ENCODE measurements at regions not wholly inside any gene's neighbourhood (a gene's known extent, or its start where the extent isn't known, plus 50 kb on each side); places are given as distances from the start of the nearest gene placed in this dataset.

- Mint-ChIP-seq H3K4me1 (no peaks in the 10 kb centered on the region), H3K36me3 (no peaks in the 10 kb centered on the region), H3K4me3 (no peak overlapping the region), H3K9me3 (ENCODE audit: low read depth) (no peaks in the 10 kb centered on the region), H3K27me3 (peaks cover 8% of the 10 kb centered on the region), H3K27ac (no peak overlapping the region)
- CTCF ChIA-PET, result interaction anchor here (1.1 kb wide), 1 partner anchor 29 kb away, joined by 3 read pairs; no protein-coding TSS in a partner anchor
- DNase-seq (no peak), ATAC-seq (no peak)
Measured at GRCh38 chr10:44039599-44039998, 345.3 kb downstream of the CXCL12 start.

GRCh38 chr10:44036425-44036824, 348.5 kb downstream of the CXCL12 start:
- H3K9me3 Mint-ChIP-seq (ENCODE audit: low read depth), result no peaks in the 10 kb centered on the region
- H3K36me3 Mint-ChIP-seq, result no peaks in the 10 kb centered on the region
- H3K4me3 Mint-ChIP-seq, result no peak overlapping the region
- no peaks in the 10 kb centered on the region for H3K4me1 Mint-ChIP-seq
- H3K27me3 Mint-ChIP-seq, result peaks cover 11% of the 10 kb centered on the region
- H3K27ac Mint-ChIP-seq, result no peak overlapping the region
- no peak for ATAC-seq
- no peak for DNase-seq
- CTCF ChIA-PET, result no interaction called here

- H3K4me3 Mint-ChIP-seq, result no peak overlapping the region
- no peak for DNase-seq
- H3K27me3 Mint-ChIP-seq, result peaks cover 11% of the 10 kb centered on the region
- no peaks in the 10 kb centered on the region for H3K9me3 Mint-ChIP-seq (ENCODE audit: low read depth)
- no peaks in the 10 kb centered on the region for H3K4me1 Mint-ChIP-seq
- no peak for ATAC-seq
- CTCF ChIA-PET, result no interaction called here
- no peak overlapping the region for H3K27ac Mint-ChIP-seq
- no peaks in the 10 kb centered on the region for H3K36me3 Mint-ChIP-seq
Measured at GRCh38 chr10:44035474-44036197, 349.3 kb downstream of the CXCL12 start.

DNA sequence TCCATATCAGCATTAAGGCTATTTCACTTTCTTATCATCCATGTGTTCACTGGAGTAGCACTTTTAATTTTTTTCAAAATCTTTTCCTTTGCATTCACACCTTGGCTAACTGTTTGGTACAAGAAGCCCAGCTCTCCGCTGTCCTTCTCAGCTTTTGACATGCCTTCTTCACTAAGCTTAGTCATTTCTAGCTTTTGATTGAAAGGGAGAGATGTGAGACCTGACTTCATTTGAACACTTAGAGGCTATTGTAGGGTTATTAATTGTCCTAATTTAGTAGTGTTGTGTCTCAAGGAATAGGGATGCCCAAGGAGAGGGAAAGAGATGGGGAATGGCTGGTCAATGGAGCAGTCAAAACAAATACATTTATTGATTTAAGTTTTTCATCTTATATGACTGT, 350.0 kb downstream of the CXCL12 start:
- no peak overlapping the region for H3K27ac Mint-ChIP-seq
- H3K4me3 Mint-ChIP-seq, result no peak overlapping the region
- H3K9me3 Mint-ChIP-seq (ENCODE audit: low read depth), result no peaks in the 10 kb centered on the region
- H3K36me3 Mint-ChIP-seq, result no peaks in the 10 kb centered on the region
- ATAC-seq (no peak), DNase-seq (no peak)
- H3K27me3 Mint-ChIP-seq, result peaks cover 7% of the 10 kb centered on the region
- CTCF ChIA-PET, result no interaction called here
- H3K4me1 Mint-ChIP-seq, result no peaks in the 10 kb centered on the region

- Mint-ChIP-seq H3K4me1 (no peaks in the 10 kb centered on the region), H3K4me3 (no peak overlapping the region), H3K9me3 (ENCODE audit: low read depth) (no peaks in the 10 kb centered on the region), H3K27me3 (peaks cover 7% of the 10 kb centered on the region), H3K36me3 (no peaks in the 10 kb centered on the region), H3K27ac (no peak overlapping the region)
- CTCF ChIA-PET, result no interaction called here
- no peak for ATAC-seq
- no peak for DNase-seq
Measured at GRCh38 chr10:44033008-44033407, 351.9 kb downstream of the CXCL12 start.

DNA sequence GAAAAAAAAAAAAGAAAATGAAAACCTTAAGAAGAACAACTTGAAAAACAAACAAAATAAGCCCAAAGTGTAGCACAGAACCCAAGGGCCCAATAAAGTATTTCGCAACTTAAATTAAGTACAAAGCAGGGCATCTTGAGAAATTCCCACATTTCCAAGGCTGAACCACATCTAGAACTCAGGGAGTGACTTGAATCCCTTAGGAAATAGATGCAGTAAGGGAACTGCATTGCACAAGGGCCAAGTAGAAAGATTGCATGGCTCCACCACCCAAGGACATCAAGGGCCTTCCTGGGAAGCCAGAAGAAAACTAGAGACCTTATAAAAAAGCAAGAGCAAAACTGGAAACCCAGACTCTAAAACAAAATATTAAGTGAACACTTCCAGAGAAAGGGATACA, 352.7 kb downstream of the CXCL12 start:
- H3K27me3 Mint-ChIP-seq, result peaks cover 7% of the 10 kb centered on the region
- CTCF ChIA-PET, result no interaction called here
- H3K4me1 Mint-ChIP-seq, result no peaks in the 10 kb centered on the region
- no peak for ATAC-seq
- no peak for DNase-seq
- no peaks in the 10 kb centered on the region for H3K36me3 Mint-ChIP-seq
- no peaks in the 10 kb centered on the region for H3K9me3 Mint-ChIP-seq (ENCODE audit: low read depth)
- no peak overlapping the region for H3K27ac Mint-ChIP-seq
- H3K4me3 Mint-ChIP-seq, result no peak overlapping the region

DNA sequence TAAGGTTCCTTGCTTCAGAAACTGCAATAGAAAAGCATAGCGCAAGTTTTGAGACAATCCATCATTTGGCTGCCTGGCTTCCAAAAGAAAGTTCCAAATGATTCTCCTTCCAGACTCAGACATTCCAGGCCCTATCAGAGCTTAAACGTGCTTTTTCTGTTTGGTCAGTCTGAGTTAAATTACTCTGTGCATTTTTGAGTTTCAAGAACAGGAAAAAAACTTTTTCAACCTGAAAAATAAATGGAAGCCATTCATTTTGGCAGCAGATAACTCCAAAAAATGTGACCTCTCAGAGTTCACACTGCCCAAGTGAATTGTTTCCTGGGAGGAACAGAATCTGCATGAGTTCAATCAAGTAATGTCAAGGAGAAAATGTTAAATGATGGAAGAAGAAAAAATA, 354.2 kb downstream of the CXCL12 start:
- ATAC-seq (no peak), DNase-seq (no peak)
- Mint-ChIP-seq H3K36me3 (no peaks in the 10 kb centered on the region), H3K27ac (no peak overlapping the region), H3K4me1 (no peaks in the 10 kb centered on the region), H3K9me3 (ENCODE audit: low read depth) (no peaks in the 10 kb centered on the region), H3K27me3 (peaks cover 12% of the 10 kb centered on the region), H3K4me3 (no peak overlapping the region)
- CTCF ChIA-PET, result interaction anchor here (1.9 kb wide), 1 partner anchor 341 kb away, joined by 13 read pairs; no protein-coding TSS in a partner anchor

GRCh38 chr10:44030132-44030531, 354.8 kb downstream of the CXCL12 start:
- no peaks in the 10 kb centered on the region for H3K9me3 Mint-ChIP-seq (ENCODE audit: low read depth)
- no peaks in the 10 kb centered on the region for H3K36me3 Mint-ChIP-seq
- ATAC-seq, result no peak
- CTCF ChIA-PET, result interaction anchor here (1.9 kb wide), 1 partner anchor 340 kb away, joined by 13 read pairs; no protein-coding TSS in a partner anchor
- DNase-seq, result no peak
- H3K4me1 Mint-ChIP-seq, result no peaks in the 10 kb centered on the region
- H3K27ac Mint-ChIP-seq, result no peak overlapping the region
- peaks cover 18% of the 10 kb centered on the region for H3K27me3 Mint-ChIP-seq
- H3K4me3 Mint-ChIP-seq, result no peak overlapping the region

- no peak overlapping the region for H3K4me3 Mint-ChIP-seq
- ATAC-seq, result no peak
- H3K36me3 Mint-ChIP-seq, result no peaks in the 10 kb centered on the region
- DNase-seq, result no peak
- CTCF ChIA-PET, result interaction anchor here (2.0 kb wide), 1 partner anchor 339 kb away, joined by 4 read pairs; no protein-coding TSS in a partner anchor
- peaks cover 18% of the 10 kb centered on the region for H3K27me3 Mint-ChIP-seq
- H3K27ac Mint-ChIP-seq, result no peak overlapping the region
- H3K4me1 Mint-ChIP-seq, result no peaks in the 10 kb centered on the region
- no peaks in the 10 kb centered on the region for H3K9me3 Mint-ChIP-seq (ENCODE audit: low read depth)
Measured at GRCh38 chr10:44028384-44029137, 356.3 kb downstream of the CXCL12 start.

DNA sequence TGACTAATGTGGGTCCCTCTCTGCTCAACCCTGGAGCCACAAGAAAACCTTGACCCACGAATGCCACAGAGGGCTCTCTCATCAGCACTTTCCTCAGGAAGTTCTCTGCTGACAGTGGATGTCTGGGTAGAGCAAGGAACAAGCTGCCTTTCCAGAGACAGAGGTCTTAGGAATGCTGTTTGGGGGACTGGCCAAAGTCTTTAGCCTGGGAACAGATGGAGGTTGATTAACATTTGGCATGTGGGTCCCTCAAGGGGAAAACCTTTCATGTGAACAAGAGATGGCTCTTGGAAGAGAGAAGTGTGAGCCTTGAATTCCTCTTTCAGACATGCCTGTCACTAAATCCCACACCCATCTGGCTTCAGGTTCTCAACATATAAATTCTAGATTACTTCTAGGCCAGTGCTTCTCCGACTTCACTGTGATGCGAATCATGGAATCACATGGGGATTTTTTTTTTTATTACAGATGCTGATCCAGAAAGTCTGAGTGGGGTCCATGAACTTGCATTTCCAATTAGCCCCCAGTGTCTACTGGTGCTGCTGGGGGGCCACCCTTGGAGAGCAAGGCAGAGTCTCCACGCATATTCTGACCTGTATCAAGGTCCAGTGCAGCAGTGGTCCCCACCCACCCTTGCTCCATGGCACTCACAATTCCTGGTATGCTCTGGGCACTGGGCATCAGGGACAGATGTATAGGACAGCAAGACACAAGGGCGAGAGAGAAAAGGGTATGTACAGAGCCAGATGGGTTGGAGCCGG, 360.4 kb downstream of the CXCL12 start:
- CTCF ChIA-PET, result no interaction called here
- no peaks in the 10 kb centered on the region for H3K36me3 Mint-ChIP-seq
- no peaks in the 10 kb centered on the region for H3K9me3 Mint-ChIP-seq (ENCODE audit: low read depth)
- H3K4me1 Mint-ChIP-seq, result no peaks in the 10 kb centered on the region
- no peak overlapping the region for H3K27ac Mint-ChIP-seq
- DNase-seq (no peak), ATAC-seq (no peak)
- no peak overlapping the region for H3K4me3 Mint-ChIP-seq
- H3K27me3 Mint-ChIP-seq, result peaks cover 34% of the 10 kb centered on the region

- Mint-ChIP-seq H3K4me3 (no peak overlapping the region), H3K36me3 (no peaks in the 10 kb centered on the region), H3K27me3 (peaks cover 34% of the 10 kb centered on the region), H3K9me3 (ENCODE audit: low read depth) (no peaks in the 10 kb centered on the region), H3K27ac (no peak overlapping the region), H3K4me1 (no peaks in the 10 kb centered on the region)
- DNase-seq, result no peak
- CTCF ChIA-PET, result no interaction called here
- no peak for ATAC-seq
Measured at GRCh38 chr10:44023517-44023916, 361.4 kb downstream of the CXCL12 start.

DNA sequence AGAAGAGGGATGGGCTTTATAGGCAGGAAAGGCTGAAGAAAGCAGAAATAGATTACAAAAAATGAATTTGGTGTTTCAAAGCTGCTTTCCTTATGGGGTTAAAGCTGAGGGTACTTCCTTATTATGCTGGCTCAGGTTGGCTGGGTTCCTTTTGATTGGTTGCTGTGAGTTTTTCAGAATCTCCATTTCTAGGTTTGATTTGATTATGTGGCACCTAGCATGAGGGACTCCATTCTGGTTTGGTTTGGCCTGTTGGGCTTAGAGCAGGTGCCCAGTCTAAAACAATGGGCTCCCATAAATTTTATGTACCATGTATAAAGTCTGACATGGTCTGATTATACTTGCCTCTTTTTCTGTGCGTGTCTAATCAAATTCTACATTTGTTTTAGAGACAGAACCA, 362.7 kb downstream of the CXCL12 start:
- Mint-ChIP-seq H3K4me3 (no peak overlapping the region), H3K4me1 (no peaks in the 10 kb centered on the region), H3K27ac (no peak overlapping the region), H3K36me3 (no peaks in the 10 kb centered on the region), H3K9me3 (ENCODE audit: low read depth) (no peaks in the 10 kb centered on the region), H3K27me3 (peaks cover 36% of the 10 kb centered on the region)
- CTCF ChIA-PET, result no interaction called here
- DNase-seq, result no peak
- no peak for ATAC-seq

DNA sequence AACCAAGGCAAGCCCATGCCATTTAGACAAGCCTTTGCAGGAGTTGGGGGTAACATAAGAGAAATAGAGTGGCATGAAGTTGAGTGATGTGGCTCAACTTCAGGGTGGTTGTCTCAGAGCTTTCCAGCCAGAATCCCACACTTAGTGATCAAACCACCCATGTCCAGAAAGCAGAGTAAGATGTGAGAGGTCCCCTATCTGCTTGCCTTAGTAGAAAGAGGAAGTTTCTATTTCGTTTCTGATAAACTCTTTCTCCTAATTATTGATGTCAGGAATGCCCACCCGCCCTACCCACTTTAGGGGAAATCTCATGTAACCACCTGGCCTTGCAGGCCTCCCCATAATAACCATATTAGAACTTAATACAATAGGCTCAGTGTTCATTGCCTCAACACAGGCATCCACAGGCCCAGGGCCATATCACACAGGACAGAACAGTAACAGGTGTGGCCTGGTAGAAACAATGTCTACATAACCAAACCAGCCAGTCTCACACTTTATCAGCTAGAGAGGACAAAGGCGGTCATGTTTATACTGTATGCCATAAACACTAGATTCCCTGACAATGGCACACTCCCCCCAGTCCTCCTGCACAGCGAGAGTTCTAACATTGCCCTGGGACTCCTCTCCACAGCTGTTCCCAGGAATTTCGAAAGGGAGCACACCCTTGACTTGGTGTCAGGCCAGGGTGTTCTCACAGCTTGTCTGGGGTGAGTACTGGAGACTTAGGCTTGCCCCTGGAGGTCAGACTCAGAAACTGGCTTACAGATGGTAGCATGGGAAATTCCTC, 364.4 kb downstream of the CXCL12 start:
- DNase-seq (no peak), ATAC-seq (no peak)
- Mint-ChIP-seq H3K4me1 (no peaks in the 10 kb centered on the region), H3K27me3 (peaks cover 30% of the 10 kb centered on the region), H3K4me3 (no peak overlapping the region), H3K27ac (no peak overlapping the region), H3K9me3 (ENCODE audit: low read depth) (no peaks in the 10 kb centered on the region), H3K36me3 (no peaks in the 10 kb centered on the region)
- CTCF ChIA-PET, result no interaction called here
